ENCODE measurements at regions not wholly inside any gene's neighbourhood (a gene's known extent, or its start where the extent isn't known, plus 50 kb on each side); places are given as distances from the start of the nearest gene placed in this dataset.
A peak's percentile ranks its signal among the peaks of the same experiment; 100 is the strongest.

- intact Hi-C loops (cut with DNase I): no loop called here
- no peaks in the 10 kb centered on the region for H3K27me3 ChIP-seq
- H3K4me1 ChIP-seq: peaks cover 0 to 13% (median 0%) of the 10 kb centered on the region in 9 donors
- no peak for TF ChIP-seq CTCF (IDR thresholded peaks at IDR 0.05)
- H3K9me3 ChIP-seq: no peaks in the 10 kb centered on the region
- no peaks in the 10 kb centered on the region for H3K36me3 ChIP-seq
- DNase-seq (no peak), ATAC-seq (no peak)
- WGBS, 2 donors: 89 to 91% methylated on average over 3 of the region's 3 CpGs
- H3K27ac ChIP-seq: no peak overlapping the region
- no peak overlapping the region for H3K4me3 ChIP-seq
Measured at GRCh38 chr2:38470115-38470514, 93.0 kb upstream of the ATL2 start.

GRCh38 chr2:38467768-38468455 is 90.8 kb upstream of the ATL2 start:
- DNase-seq (no peak), ATAC-seq (no peak)
- TF ChIP-seq CTCF (IDR thresholded peaks at IDR 0.05): no peak
- H3K27me3 ChIP-seq: no peaks in the 10 kb centered on the region
- H3K27ac ChIP-seq: no peak overlapping the region
- 56 to 64% methylated on average over 3 of the region's 3 CpGs for WGBS, 2 donors
- H3K4me3 ChIP-seq: no peak overlapping the region
- no peaks in the 10 kb centered on the region for H3K4me1 ChIP-seq
- H3K36me3 ChIP-seq: no peaks in the 10 kb centered on the region
- intact Hi-C loops (cut with DNase I): loop anchor here in 6 of 10 donors (5.0 to 10.0 kb wide), 4 partner anchors 141 to 153 kb away; no protein-coding TSS in a partner anchor
- H3K9me3 ChIP-seq: no peaks in the 10 kb centered on the region

DNA sequence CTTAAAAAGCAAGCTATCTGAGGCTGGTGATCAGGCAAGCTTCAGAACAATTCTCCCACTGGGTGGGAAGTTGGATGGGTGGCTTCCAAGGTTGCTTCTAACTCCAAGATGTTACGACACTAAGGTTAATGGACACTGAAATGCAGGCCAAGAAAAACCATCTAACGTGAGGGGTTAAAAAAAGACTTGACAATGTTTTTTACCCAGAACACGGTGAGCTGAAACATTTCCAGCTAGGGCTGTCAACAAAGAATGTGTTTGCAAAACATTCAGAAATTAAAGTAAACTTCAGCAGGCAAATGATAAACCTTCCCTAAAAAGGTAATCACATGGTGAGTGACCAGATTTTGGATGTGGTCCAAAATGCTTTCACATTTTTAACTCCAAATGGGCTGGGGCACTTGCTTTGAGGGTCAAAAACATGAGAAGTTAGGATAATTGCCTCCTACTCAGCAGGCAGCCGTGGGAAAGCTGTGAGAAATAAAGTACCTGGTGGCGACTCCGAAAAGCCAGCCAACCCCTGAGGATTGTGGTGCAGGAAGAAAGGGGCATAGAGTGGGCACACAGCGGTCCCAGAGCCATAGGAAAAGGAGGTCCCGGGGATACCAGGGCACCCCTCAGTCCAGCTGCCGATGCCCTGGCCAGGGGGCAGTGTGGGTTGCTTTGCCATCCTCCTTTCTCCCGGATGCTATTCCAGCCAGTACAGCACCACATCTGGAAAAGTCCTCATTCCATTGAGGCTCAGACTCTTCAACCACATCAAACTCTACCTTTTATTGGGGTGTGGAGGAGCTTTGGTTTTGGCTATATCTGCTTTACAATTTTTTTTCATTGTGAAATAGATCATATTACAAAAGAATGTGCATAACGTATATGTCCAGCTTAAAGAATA is 90.0 kb upstream of the ATL2 start:
- WGBS, 2 donors: 67 to 71% methylated on average over 11 of the region's 11 CpGs
- ATAC-seq (peak in 1 of 8 donors; percentile 18), DNase-seq (no peak)
- Histone ChIP-seq H3K27ac (no peak overlapping the region), H3K4me1 (no peaks in the 10 kb centered on the region), H3K4me3 (no peak overlapping the region), H3K9me3 (no peaks in the 10 kb centered on the region), H3K36me3 (no peaks in the 10 kb centered on the region), H3K27me3 (no peaks in the 10 kb centered on the region)
- TF ChIP-seq CTCF (IDR thresholded peaks at IDR 0.05): no peak
- intact Hi-C loops (cut with DNase I): loop anchor here in 6 of 10 donors (5.0 to 10.0 kb wide), 4 partner anchors 140 to 152 kb away; no protein-coding TSS in a partner anchor

DNA sequence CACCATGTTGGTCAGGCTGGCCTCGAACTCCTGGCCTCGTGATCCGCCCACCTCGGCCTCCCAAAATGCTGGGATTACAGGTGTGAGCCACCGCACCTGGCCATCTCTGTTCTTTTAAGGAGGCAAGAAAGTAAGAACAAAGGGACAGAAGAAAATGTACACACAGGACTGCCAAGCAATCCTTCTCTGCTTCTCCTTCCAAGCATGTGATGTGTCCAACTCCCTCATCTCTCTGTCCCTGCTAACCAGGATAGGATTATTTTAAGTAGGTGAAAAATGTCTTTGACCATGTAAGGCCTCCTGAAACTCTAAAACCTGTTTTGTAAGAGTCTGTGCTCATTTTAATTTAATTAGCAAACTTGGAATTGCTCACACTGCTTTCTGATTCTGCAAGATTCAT is 89.3 kb upstream of the ATL2 start:
- Histone ChIP-seq H3K9me3 (no peaks in the 10 kb centered on the region), H3K27me3 (no peaks in the 10 kb centered on the region), H3K4me1 (no peaks in the 10 kb centered on the region), H3K27ac (no peak overlapping the region), H3K36me3 (no peaks in the 10 kb centered on the region), H3K4me3 (no peak overlapping the region)
- WGBS, 2 donors: 92 to 94% methylated on average over 5 of the region's 5 CpGs
- no peak for ATAC-seq
- intact Hi-C loops (cut with DNase I): loop anchor here in 6 of 10 donors (5.0 to 10.0 kb wide), 4 partner anchors 139 to 152 kb away; no protein-coding TSS in a partner anchor
- no peak for TF ChIP-seq CTCF (IDR thresholded peaks at IDR 0.05)
- DNase-seq: no peak

Data from heart right ventricle (tissue), 16 donors.